ENCODE measurements at regions not wholly inside any gene's neighbourhood (a gene's known extent, or its start where the extent isn't known, plus 50 kb on each side); places are given as distances from the start of the nearest gene placed in this dataset.

- H3K79me2 ChIP-seq (ENCODE audit: low read length): no peaks in the 10 kb centered on the region
- no peak overlapping the region for H3K27ac ChIP-seq (ENCODE audit: low read length)
- no peak for DNase-seq
- H4K20me1 ChIP-seq (ENCODE audit: insufficient read depth, low read length): no peaks in the 10 kb centered on the region
- H3K4me1 ChIP-seq (ENCODE audit: low read length): no peaks in the 10 kb centered on the region
- H2AFZ ChIP-seq (ENCODE audit: low read length): no peak overlapping the region
- no peak overlapping the region for H3K4me3 ChIP-seq (ENCODE audit: low read length)
- H3K36me3 ChIP-seq (replicated peaks; ENCODE audit: insufficient read depth, low read length): no peaks in the 10 kb centered on the region
- TF ChIP-seq EZH2phosphoT487 (IDR thresholded peaks at IDR 0.05; ENCODE audit: low read length): no peak
- no peak for TF ChIP-seq EZH2 (optimal IDR thresholded peaks at IDR 0.05; ENCODE audit: low read depth, low read length)
- TF ChIP-seq, protein P1, sequence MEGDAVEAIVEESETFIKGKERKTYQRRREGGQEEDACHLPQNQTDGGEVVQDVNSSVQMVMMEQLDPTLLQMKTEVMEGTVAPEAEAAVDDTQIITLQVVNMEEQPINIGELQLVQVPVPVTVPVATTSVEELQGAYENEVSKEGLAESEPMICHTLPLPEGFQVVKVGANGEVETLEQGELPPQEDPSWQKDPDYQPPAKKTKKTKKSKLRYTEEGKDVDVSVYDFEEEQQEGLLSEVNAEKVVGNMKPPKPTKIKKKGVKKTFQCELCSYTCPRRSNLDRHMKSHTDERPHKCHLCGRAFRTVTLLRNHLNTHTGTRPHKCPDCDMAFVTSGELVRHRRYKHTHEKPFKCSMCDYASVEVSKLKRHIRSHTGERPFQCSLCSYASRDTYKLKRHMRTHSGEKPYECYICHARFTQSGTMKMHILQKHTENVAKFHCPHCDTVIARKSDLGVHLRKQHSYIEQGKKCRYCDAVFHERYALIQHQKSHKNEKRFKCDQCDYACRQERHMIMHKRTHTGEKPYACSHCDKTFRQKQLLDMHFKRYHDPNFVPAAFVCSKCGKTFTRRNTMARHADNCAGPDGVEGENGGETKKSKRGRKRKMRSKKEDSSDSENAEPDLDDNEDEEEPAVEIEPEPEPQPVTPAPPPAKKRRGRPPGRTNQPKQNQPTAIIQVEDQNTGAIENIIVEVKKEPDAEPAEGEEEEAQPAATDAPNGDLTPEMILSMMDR (IDR thresholded peaks at IDR 0.05; ENCODE audit: low read length): no peak
- no peaks in the 10 kb centered on the region for H3K27me3 ChIP-seq (replicated peaks; ENCODE audit: insufficient read depth, low read length)
- H3K9me2 ChIP-seq (replicated peaks; ENCODE audit: insufficient read depth, low read length): no peaks in the 10 kb centered on the region
- H3K4me2 ChIP-seq (ENCODE audit: low read depth, low read length): no peak overlapping the region
- no peak overlapping the region for H3K9ac ChIP-seq (ENCODE audit: low read length)
- no peaks in the 10 kb centered on the region for H3F3A ChIP-seq (ENCODE audit: insufficient read depth, low read length)
- no peaks in the 10 kb centered on the region for H3K9me3 ChIP-seq (replicated peaks; ENCODE audit: insufficient read depth, low read length)
Measured at GRCh38 chr13:63625869-63626268, 2210.2 kb upstream of the PCDH20 start.

DNA sequence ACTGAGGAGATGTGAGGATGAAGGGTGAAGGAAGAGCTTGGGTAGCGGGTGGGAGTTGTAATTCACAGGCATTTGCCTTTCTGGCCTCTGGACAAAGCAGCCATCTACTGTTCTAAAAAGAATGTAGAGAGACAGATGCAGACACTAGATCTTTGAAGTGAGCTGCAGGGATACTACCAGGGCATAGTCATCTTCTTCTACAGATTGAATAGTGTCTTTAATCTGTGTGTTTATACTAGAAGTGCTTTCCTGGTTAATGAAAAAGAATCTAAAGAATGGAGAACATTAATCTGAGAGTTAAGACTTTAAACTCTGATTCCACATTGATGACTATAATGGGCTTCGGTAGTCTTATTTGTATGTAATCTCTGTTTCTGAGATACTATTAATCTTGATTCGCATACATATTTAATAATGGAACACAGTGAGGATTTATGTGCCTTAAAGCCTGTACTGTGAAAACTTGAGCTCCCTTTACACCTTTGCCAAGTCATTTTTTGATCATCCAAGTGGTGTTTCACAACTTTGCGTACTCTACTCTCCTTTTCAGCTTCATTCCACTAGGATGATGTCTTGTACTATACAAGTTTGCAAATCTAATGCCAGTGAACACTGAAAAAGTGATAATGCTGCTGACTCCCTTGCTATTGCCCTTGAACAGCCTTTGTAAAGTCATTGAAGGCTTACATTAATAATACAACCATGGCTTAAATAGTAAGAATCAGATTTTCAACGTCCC lies 2199.4 kb upstream of the PCDH20 start:
- no peak overlapping the region for H3K4me3 ChIP-seq (ENCODE audit: low read length)
- H3K9me2 ChIP-seq (replicated peaks; ENCODE audit: insufficient read depth, low read length): no peaks in the 10 kb centered on the region
- H3K9me3 ChIP-seq (replicated peaks; ENCODE audit: insufficient read depth, low read length): no peaks in the 10 kb centered on the region
- H3K36me3 ChIP-seq (replicated peaks; ENCODE audit: insufficient read depth, low read length): no peaks in the 10 kb centered on the region
- no peaks in the 10 kb centered on the region for H4K20me1 ChIP-seq (ENCODE audit: insufficient read depth, low read length)
- H2AFZ ChIP-seq (ENCODE audit: low read length): no peak overlapping the region
- no peak overlapping the region for H3K4me2 ChIP-seq (ENCODE audit: low read depth, low read length)
- TF ChIP-seq EZH2 (optimal IDR thresholded peaks at IDR 0.05; ENCODE audit: low read depth, low read length): no peak
- H3F3A ChIP-seq (ENCODE audit: insufficient read depth, low read length): no peaks in the 10 kb centered on the region
- no peak overlapping the region for H3K9ac ChIP-seq (ENCODE audit: low read length)
- H3K79me2 ChIP-seq (ENCODE audit: low read length): no peaks in the 10 kb centered on the region
- H3K27me3 ChIP-seq (replicated peaks; ENCODE audit: insufficient read depth, low read length): no peaks in the 10 kb centered on the region
- H3K27ac ChIP-seq (ENCODE audit: low read length): no peak overlapping the region
- H3K4me1 ChIP-seq (ENCODE audit: low read length): no peaks in the 10 kb centered on the region
- no peak for DNase-seq

DNA sequence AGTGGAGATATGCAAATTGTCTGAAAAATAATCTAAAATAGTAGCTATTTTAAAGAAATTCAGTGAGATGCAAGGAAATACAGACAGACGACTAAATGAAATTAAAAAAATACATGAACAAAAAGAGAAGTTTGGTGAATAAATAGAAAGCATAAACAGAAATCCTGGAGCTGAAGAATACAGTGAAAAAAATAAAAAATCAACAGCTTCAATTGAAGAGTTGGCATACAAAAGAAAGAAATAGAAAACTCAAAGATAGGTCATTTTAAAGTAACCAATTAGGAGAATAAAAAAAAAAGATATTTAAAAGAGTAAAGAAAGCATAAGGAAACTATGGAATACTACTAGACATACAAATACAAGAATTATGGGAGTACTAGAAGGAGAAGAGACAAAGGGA lies 2191.5 kb upstream of the PCDH20 start:
- Histone ChIP-seq H4K20me1 (ENCODE audit: insufficient read depth, low read length) (no peaks in the 10 kb centered on the region), H3K4me1 (ENCODE audit: low read length) (no peaks in the 10 kb centered on the region), H3K27me3 (replicated peaks; ENCODE audit: insufficient read depth, low read length) (no peaks in the 10 kb centered on the region), H3K4me2 (ENCODE audit: low read depth, low read length) (no peak overlapping the region), H3K9ac (ENCODE audit: low read length) (no peak overlapping the region), H2AFZ (ENCODE audit: low read length) (no peak overlapping the region), H3K9me3 (replicated peaks; ENCODE audit: insufficient read depth, low read length) (no peaks in the 10 kb centered on the region), H3K27ac (ENCODE audit: low read length) (no peak overlapping the region), H3F3A (ENCODE audit: insufficient read depth, low read length) (no peaks in the 10 kb centered on the region), H3K36me3 (replicated peaks; ENCODE audit: insufficient read depth, low read length) (no peaks in the 10 kb centered on the region), H3K79me2 (ENCODE audit: low read length) (no peaks in the 10 kb centered on the region), H3K9me2 (replicated peaks; ENCODE audit: insufficient read depth, low read length) (no peaks in the 10 kb centered on the region), H3K4me3 (ENCODE audit: low read length) (no peak overlapping the region)
- TF ChIP-seq EZH2 (optimal IDR thresholded peaks at IDR 0.05; ENCODE audit: low read depth, low read length) (no peak), EZH2phosphoT487 (IDR thresholded peaks at IDR 0.05; ENCODE audit: low read length) (no peak)
- TF ChIP-seq, protein P1 (IDR thresholded peaks at IDR 0.05; ENCODE audit: low read length): no peak
- DNase-seq: no peak

- TF ChIP-seq EZH2 (optimal IDR thresholded peaks at IDR 0.05; ENCODE audit: low read depth, low read length) (no peak), EZH2phosphoT487 (IDR thresholded peaks at IDR 0.05; ENCODE audit: low read length) (no peak)
- TF ChIP-seq, protein P1 (IDR thresholded peaks at IDR 0.05; ENCODE audit: low read length): no peak
- Histone ChIP-seq H3K27ac (ENCODE audit: low read length) (no peak overlapping the region), H3K36me3 (replicated peaks; ENCODE audit: insufficient read depth, low read length) (no peaks in the 10 kb centered on the region), H3K9ac (ENCODE audit: low read length) (no peak overlapping the region), H3K9me2 (replicated peaks; ENCODE audit: insufficient read depth, low read length) (no peaks in the 10 kb centered on the region), H3K4me2 (ENCODE audit: low read depth, low read length) (no peak overlapping the region), H4K20me1 (ENCODE audit: insufficient read depth, low read length) (no peaks in the 10 kb centered on the region), H3F3A (ENCODE audit: insufficient read depth, low read length) (no peaks in the 10 kb centered on the region), H3K79me2 (ENCODE audit: low read length) (no peaks in the 10 kb centered on the region), H3K4me3 (ENCODE audit: low read length) (no peak overlapping the region), H3K4me1 (ENCODE audit: low read length) (no peaks in the 10 kb centered on the region), H3K27me3 (replicated peaks; ENCODE audit: insufficient read depth, low read length) (no peaks in the 10 kb centered on the region), H3K9me3 (replicated peaks; ENCODE audit: insufficient read depth, low read length) (no peaks in the 10 kb centered on the region), H2AFZ (ENCODE audit: low read length) (no peak overlapping the region)
- no peak for DNase-seq
Measured at GRCh38 chr13:63605962-63606361, 2190.3 kb upstream of the PCDH20 start.

Data from MM.1S (cell line).